ENCODE measurements at regions not wholly inside any gene's neighbourhood (a gene's known extent, or its start where the extent isn't known, plus 50 kb on each side); places are given as distances from the start of the nearest gene placed in this dataset.

DNA sequence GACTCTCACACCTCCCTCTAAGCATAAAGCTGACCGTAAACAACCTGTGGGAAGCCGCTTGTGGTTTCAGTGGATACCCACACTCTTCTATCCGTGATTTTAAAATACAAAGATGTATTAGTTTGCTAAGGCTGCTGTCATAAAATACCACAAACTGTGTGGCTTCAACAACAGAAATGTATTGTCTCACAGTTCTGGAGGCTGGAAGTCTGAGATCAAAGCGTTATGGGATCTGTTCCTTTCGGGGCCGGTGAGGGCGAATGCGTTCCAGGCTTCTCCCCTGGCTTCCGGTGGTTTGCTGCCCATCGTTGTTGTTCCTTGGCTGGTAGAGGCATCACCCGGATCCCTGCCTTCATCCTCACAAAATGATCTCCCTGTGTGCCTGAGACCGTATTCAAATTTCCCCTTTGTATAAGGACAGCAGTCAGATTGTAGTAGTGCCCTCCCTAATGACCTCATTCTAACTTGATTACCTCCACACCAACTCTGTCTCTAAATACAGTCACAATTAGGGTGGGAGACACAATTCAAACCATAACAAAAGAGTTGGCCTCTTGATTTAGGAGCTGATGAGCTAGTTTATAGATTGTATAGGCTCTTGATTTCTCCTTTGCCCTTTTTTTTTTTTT lies 210.6 kb upstream of the SOX4 start:
- no peak for DNase-seq (ENCODE audit: low read depth)
- no peak overlapping the region for H3K4me3 ChIP-seq (replicated peaks; ENCODE audit: low read depth, low read length)
- no peak for TF ChIP-seq CTCF (IDR thresholded peaks at IDR 0.05; ENCODE audit: low read length, missing control alignments)

DNA sequence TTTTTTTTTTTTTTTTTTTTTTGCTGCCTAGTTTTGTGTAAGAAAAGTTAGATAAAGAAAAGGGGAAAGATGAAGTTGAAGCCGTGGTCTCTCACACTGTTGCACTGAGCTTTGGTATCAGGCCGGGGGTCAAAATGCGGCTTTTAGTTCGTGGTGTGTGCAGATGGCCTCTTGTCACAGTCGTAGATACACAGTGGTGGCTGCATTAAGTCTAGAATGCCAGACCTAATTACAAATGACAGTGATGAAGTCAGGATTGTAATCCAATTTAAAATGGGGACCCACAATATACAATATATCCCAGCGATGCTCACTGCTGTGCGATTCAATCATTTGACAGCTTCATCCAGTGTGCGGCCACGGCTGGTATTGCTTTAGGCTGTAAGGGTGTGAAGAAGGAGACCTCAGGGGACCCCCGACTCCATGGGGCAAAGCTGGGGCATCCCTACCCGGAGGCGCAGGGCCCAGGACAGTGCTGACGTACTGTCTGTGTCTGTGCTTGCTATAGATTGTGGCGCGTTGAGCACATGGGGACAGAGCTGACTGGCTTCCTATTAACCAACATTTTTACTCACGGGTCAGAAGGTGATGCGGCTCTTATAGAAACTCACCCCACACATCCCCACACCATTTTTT lies 210.0 kb upstream of the SOX4 start:
- DNase-seq (ENCODE audit: low read depth), result no peak
- no peak for TF ChIP-seq CTCF (IDR thresholded peaks at IDR 0.05; ENCODE audit: low read length, missing control alignments)

DNA sequence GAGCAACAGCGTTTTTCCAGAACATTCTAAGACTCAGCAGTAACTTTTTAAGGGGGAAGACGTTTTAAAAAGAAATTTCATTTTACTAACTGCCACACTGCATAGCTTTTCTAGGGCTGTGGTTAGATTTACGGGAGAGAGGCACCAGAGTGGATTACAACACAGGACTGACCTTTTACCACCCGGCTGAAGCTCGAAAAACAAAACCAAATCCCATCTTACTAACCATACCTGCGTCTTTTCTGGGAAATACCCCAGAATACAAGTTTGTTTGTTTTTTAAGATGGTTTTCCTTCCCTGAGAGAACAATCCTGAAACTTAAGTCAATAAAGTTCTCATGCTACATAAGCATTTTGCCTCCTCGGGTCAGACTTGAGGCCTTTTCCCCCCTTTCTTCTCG lies 209.3 kb upstream of the SOX4 start:
- DNase-seq (ENCODE audit: low read depth), result no peak
- H3K4me3 ChIP-seq (replicated peaks; ENCODE audit: low read depth, low read length), result no peak overlapping the region
- no peak for TF ChIP-seq CTCF (IDR thresholded peaks at IDR 0.05; ENCODE audit: low read length, missing control alignments)

More for the DNA sequence above, 210.0 kb upstream of the SOX4 start:
- no peak overlapping the region for H3K4me3 ChIP-seq (replicated peaks; ENCODE audit: low read depth, low read length)

- TF ChIP-seq CTCF (IDR thresholded peaks at IDR 0.05; ENCODE audit: low read length, missing control alignments), result no peak
- no peak for DNase-seq (ENCODE audit: low read depth)
- H3K4me3 ChIP-seq (replicated peaks; ENCODE audit: low read depth, low read length), result no peak overlapping the region
Measured at GRCh38 chr6:21386744-21387143, 206.8 kb upstream of the SOX4 start.

- no peak for DNase-seq (ENCODE audit: low read depth)
- no peak overlapping the region for H3K4me3 ChIP-seq (replicated peaks; ENCODE audit: low read depth, low read length)
- TF ChIP-seq CTCF (IDR thresholded peaks at IDR 0.05; ENCODE audit: low read length, missing control alignments), result no peak
Measured at GRCh38 chr6:21390532-21391213, 202.9 kb upstream of the SOX4 start.

- no peak for TF ChIP-seq CTCF (IDR thresholded peaks at IDR 0.05; ENCODE audit: low read length, missing control alignments)
Measured at GRCh38 chr6:21392177-21392576, 201.4 kb upstream of the SOX4 start.

More at GRCh38 chr6:21392177-21392576, 201.4 kb upstream of the SOX4 start:
- no peak overlapping the region for H3K4me3 ChIP-seq (replicated peaks; ENCODE audit: low read depth, low read length)
- no peak for DNase-seq (ENCODE audit: low read depth)
